ENCODE measurements at regions not wholly inside any gene's neighbourhood (a gene's known extent, or its start where the extent isn't known, plus 50 kb on each side); places are given as distances from the start of the nearest gene placed in this dataset.

DNA sequence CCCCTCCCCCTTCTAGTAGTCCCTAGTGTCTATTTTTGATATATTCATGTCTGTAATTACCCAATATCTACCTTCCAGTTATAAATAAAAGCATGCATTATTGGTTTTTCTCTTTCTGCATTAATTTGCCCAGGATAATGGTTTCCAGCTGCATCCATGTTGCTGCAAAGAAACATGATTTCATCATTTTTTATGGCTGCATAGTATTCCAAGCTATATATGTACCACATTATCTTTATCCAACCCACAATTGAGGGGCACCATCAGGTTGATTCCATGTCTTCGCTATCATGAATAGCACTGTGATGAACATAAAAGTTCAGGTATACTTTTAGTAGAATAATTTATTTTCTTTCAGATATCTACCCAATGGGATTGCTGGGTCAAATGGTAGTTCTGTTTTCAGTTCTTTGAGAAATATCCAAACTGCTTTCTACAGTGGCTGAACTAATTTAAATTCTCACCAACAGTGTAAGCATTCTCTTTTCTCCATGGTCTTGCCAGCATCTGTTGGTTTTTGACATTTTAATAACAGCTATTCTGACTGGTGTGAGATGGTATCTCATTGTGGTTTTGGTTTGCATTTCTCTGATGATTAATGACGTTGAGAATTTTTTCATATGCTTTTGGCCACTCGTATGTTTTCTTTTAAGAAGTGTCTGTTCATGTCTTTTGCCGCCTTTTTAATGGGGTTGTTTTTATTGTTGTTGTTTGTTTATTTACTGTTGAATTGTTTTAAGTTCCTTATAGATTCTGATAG is 746.1 kb upstream of the MEF2C start:
- TF ChIP-seq, protein P1, sequence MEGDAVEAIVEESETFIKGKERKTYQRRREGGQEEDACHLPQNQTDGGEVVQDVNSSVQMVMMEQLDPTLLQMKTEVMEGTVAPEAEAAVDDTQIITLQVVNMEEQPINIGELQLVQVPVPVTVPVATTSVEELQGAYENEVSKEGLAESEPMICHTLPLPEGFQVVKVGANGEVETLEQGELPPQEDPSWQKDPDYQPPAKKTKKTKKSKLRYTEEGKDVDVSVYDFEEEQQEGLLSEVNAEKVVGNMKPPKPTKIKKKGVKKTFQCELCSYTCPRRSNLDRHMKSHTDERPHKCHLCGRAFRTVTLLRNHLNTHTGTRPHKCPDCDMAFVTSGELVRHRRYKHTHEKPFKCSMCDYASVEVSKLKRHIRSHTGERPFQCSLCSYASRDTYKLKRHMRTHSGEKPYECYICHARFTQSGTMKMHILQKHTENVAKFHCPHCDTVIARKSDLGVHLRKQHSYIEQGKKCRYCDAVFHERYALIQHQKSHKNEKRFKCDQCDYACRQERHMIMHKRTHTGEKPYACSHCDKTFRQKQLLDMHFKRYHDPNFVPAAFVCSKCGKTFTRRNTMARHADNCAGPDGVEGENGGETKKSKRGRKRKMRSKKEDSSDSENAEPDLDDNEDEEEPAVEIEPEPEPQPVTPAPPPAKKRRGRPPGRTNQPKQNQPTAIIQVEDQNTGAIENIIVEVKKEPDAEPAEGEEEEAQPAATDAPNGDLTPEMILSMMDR (IDR thresholded peaks at IDR 0.05; ENCODE audit: control extremely low read depth, extremely low read depth): no peak
- no peak for ATAC-seq (ENCODE audit: insufficient read depth, low FRiP score)
- Histone ChIP-seq H3K27ac (ENCODE audit: low read depth in 1 of 2, low read length in 1 of 2) (no peak overlapping the region), H3K27me3 (ENCODE audit: control insufficient read depth in 3 of 3, insufficient read depth in 3 of 3, low read length in 2 of 3) (no peaks in the 10 kb centered on the region), H3K36me3 (ENCODE audit: control insufficient read depth in 4 of 4, insufficient read depth in 4 of 4, low read length in 4 of 4) (no peaks in the 10 kb centered on the region), H3K4me3 (no peak overlapping the region), H3K9ac (ENCODE audit: insufficient read depth in 1 of 2, low read length in 2 of 2) (no peak overlapping the region), H3K4me1 (ENCODE audit: control insufficient read depth in 5 of 5, insufficient read depth in 5 of 5, low read length in 5 of 5) (no peaks in the 10 kb centered on the region), H3K9me3 (ENCODE audit: control insufficient read depth in 4 of 4, insufficient read depth in 3 of 4, low read length in 3 of 4) (peaks cover 0 to 9% (median 2%) of the 10 kb centered on the region in 4 donors)
- WGBS, 2 donors: 70 to 84% methylated on average over 4 of the region's 4 CpGs
- no peak for DNase-seq

DNA sequence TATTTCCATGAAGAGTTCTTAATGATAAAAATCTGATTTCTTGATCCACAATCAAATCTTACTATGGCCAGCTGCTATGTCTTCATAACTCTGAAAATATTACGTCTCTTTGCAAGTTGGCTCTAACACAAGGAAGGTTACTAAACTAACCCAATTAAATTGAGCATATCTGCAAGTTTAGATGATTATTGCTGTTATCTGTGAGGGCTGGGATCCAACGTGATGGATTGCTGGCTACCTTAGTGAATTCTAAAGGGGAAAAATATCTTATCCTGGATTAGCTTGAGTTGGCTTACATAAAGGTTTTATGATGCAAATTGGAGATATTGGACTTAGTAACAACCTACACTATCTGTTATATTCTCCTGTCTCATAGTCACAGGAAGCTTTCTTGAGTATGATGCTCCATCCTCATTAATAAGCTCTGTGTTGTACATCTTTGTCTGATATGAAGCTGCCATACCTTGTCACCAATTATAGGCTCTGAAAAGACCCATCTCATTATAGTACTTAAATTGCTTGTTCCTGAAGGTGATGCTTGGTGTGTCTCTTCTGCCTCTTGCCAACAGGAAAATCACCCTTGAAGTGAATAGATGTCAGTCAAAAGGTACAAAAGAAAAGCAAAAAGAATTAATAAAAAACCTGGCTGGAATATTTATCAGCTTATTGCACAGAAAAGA is 733.0 kb upstream of the MEF2C start:
- H3K36me3 ChIP-seq (ENCODE audit: control insufficient read depth in 4 of 4, insufficient read depth in 4 of 4, low read length in 4 of 4): no peaks in the 10 kb centered on the region

DNA sequence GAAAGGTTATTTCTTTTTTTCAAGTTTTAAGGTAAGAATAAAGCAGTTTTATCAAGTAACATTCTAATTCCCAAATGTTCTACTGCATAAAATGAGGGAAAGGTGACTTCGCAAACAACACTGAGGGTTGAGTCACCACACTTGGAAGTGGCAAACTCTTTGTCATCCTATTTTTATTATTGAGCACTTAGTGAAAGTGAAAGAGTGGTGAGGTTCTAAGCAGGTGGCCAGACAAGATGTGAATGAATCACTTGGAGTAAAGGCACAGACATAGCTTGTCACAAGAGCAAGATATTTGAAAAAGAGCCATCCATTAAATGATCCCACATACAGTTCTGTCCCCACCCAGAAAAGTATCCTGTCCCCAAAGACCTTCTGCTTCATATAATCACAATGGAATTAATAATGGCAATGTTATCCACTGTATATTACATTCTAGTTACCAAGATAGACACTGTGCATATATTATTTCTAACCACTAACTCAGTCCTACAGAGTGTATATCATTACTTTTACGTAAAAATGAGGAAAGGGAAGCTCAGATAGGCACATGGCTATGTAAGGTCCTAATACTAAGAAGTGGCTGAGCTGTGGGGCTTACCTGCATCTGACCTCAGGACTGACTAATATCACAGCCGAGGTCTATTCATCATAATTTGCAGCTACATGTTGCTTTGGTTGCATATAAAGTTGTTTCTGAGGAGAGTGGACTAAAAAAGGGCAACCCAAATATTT is 730.4 kb upstream of the MEF2C start:
- no peaks in the 10 kb centered on the region for H3K9me3 ChIP-seq (ENCODE audit: control insufficient read depth in 4 of 4, insufficient read depth in 3 of 4, low read length in 3 of 4)
- ATAC-seq (ENCODE audit: insufficient read depth, low FRiP score) (no peak), DNase-seq (no peak)
- H3K4me1 ChIP-seq (ENCODE audit: control insufficient read depth in 5 of 5, insufficient read depth in 5 of 5, low read length in 5 of 5): no peaks in the 10 kb centered on the region
- 86 to 90% methylated on average over 3 of the region's 3 CpGs for WGBS, 2 donors
- TF ChIP-seq, protein P1 (IDR thresholded peaks at IDR 0.05; ENCODE audit: control extremely low read depth, extremely low read depth): no peak
- H3K9ac ChIP-seq (ENCODE audit: insufficient read depth in 1 of 2, low read length in 2 of 2): no peak overlapping the region
- no peak overlapping the region for H3K4me3 ChIP-seq
- H3K27ac ChIP-seq (ENCODE audit: low read depth in 1 of 2, low read length in 1 of 2): no peak overlapping the region
- no peaks in the 10 kb centered on the region for H3K27me3 ChIP-seq (ENCODE audit: control insufficient read depth in 3 of 3, insufficient read depth in 3 of 3, low read length in 2 of 3)
- no peaks in the 10 kb centered on the region for H3K36me3 ChIP-seq (ENCODE audit: control insufficient read depth in 4 of 4, insufficient read depth in 4 of 4, low read length in 4 of 4)

More for the DNA sequence above, 733.0 kb upstream of the MEF2C start:
- no peaks in the 10 kb centered on the region for H3K27me3 ChIP-seq (ENCODE audit: control insufficient read depth in 3 of 3, insufficient read depth in 3 of 3, low read length in 2 of 3)
- no peak overlapping the region for H3K4me3 ChIP-seq
- H3K4me1 ChIP-seq (ENCODE audit: control insufficient read depth in 5 of 5, insufficient read depth in 5 of 5, low read length in 5 of 5): no peaks in the 10 kb centered on the region
- no peak for ATAC-seq (ENCODE audit: insufficient read depth, low FRiP score)
- no peaks in the 10 kb centered on the region for H3K9me3 ChIP-seq (ENCODE audit: control insufficient read depth in 4 of 4, insufficient read depth in 3 of 4, low read length in 3 of 4)
- H3K9ac ChIP-seq (ENCODE audit: insufficient read depth in 1 of 2, low read length in 2 of 2): no peak overlapping the region
- no peak overlapping the region for H3K27ac ChIP-seq (ENCODE audit: low read depth in 1 of 2, low read length in 1 of 2)
- TF ChIP-seq, protein P1 (IDR thresholded peaks at IDR 0.05; ENCODE audit: control extremely low read depth, extremely low read depth): no peak
- DNase-seq: no peak
- WGBS, 2 donors: 75 to 88% methylated on average over 2 of the region's 2 CpGs

Measured in lung (tissue), 11 donors.